K562 (cell line): ENCODE measurements at regions not wholly inside any gene's neighbourhood (a gene's known extent, or its start where the extent isn't known, plus 50 kb on each side); places are given as distances from the start of the nearest gene placed in this dataset.

ENCODE experiments used
- CHD7 ChIP-seq: fragments of 200-600 bp; sonication (generic); IDR thresholded peaks from one replicate; pipeline ENCODE4 v1.6.1; 2012; ENCODE audit warnings: mild to moderate bottlenecking, low read depth, low read length, inconsistent platforms
- EGR1 ChIP-seq: fragments of 450-650 bp; conservative IDR thresholded peaks from 2 replicates; pipeline ENCODE4 v1.6.1; 2017; ENCODE audit warnings: mild to moderate bottlenecking
- HNRNPL ChIP-seq: fragments of 200-400 bp; formaldehyde crosslinking; IDR thresholded peaks from 2 replicates; pipeline ENCODE4 v1.6.1; 2017; ENCODE audit warnings: low read depth, mild to moderate bottlenecking, low read length
- YY1 ChIP-seq, 3 experiments: IDR thresholded peaks; 2 replicates each; pipeline ENCODE4 v1.6.1; 2011; ENCODE audit warnings: low read length in 2 of 3, mild to moderate bottlenecking in 2 of 3, moderate library complexity in 2 of 3, borderline replicate concordance in 1 of 3, control low read depth in 1 of 3, low read depth in 1 of 3; ENCODE audit not compliant: insufficient read depth in 3 of 3, insufficient replicate concordance in 2 of 3, control insufficient read depth in 1 of 3, insufficient read length in 1 of 3; ENCODE audit errors: extremely low read depth in 1 of 3
- ZBTB17 ChIP-seq: fragments of 450-650 bp; formaldehyde crosslinking; IDR thresholded peaks from 2 replicates; pipeline ENCODE4 v1.4.0; 2020; ENCODE audit warnings: mild to moderate bottlenecking
- TF ChIP-seq, protein P1 (sequence below): conservative IDR thresholded peaks from 2 replicates; pipeline ENCODE4 v1.6.1; 2011; ENCODE audit warnings: low read depth, mild to moderate bottlenecking, low read length; ENCODE audit not compliant: control insufficient read depth
- TF ChIP-seq, protein P2 (sequence below), 2 experiments: fragments of 450-650 bp in 1 of 2; sonication (generic) in 1 of 2; formaldehyde crosslinking in 1 of 2; IDR thresholded peaks; 2 replicates each; pipeline versions ENCODE4 v1.7.1 to v1.9.0; 2016 to 2022; ENCODE audit warnings: inconsistent platforms in 1 of 2, mild to moderate bottlenecking in 1 of 2, missing genetic modification reagents in 1 of 2

GRCh38 chr12:90393089-90393488, 561.9 kb downstream of the CCER1 start:
- TF ChIP-seq HNRNPL (no peak), ZBTB17 (no peak), YY1 (IDR thresholded peaks at IDR 0.05; ENCODE audit: borderline replicate concordance in 1 of 3, control insufficient read depth in 1 of 3, extremely low read depth in 1 of 3, insufficient read depth in 3 of 3, insufficient read length in 1 of 3, insufficient replicate concordance in 2 of 3, low read depth in 1 of 3, low read length in 2 of 3) (no peak), EGR1 (no peak), CHD7 (no peak)
- TF ChIP-seq, protein P1, sequence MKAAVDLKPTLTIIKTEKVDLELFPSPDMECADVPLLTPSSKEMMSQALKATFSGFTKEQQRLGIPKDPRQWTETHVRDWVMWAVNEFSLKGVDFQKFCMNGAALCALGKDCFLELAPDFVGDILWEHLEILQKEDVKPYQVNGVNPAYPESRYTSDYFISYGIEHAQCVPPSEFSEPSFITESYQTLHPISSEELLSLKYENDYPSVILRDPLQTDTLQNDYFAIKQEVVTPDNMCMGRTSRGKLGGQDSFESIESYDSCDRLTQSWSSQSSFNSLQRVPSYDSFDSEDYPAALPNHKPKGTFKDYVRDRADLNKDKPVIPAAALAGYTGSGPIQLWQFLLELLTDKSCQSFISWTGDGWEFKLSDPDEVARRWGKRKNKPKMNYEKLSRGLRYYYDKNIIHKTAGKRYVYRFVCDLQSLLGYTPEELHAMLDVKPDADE = no peak
- TF ChIP-seq, protein P2, sequence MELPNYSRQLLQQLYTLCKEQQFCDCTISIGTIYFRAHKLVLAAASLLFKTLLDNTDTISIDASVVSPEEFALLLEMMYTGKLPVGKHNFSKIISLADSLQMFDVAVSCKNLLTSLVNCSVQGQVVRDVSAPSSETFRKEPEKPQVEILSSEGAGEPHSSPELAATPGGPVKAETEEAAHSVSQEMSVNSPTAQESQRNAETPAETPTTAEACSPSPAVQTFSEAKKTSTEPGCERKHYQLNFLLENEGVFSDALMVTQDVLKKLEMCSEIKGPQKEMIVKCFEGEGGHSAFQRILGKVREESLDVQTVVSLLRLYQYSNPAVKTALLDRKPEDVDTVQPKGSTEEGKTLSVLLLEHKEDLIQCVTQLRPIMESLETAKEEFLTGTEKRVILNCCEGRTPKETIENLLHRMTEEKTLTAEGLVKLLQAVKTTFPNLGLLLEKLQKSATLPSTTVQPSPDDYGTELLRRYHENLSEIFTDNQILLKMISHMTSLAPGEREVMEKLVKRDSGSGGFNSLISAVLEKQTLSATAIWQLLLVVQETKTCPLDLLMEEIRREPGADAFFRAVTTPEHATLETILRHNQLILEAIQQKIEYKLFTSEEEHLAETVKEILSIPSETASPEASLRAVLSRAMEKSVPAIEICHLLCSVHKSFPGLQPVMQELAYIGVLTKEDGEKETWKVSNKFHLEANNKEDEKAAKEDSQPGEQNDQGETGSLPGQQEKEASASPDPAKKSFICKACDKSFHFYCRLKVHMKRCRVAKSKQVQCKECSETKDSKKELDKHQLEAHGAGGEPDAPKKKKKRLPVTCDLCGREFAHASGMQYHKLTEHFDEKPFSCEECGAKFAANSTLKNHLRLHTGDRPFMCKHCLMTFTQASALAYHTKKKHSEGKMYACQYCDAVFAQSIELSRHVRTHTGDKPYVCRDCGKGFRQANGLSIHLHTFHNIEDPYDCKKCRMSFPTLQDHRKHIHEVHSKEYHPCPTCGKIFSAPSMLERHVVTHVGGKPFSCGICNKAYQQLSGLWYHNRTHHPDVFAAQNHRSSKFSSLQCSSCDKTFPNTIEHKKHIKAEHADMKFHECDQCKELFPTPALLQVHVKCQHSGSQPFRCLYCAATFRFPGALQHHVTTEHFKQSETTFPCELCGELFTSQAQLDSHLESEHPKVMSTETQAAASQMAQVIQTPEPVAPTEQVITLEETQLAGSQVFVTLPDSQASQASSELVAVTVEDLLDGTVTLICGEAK (IDR thresholded peaks at IDR 0.05) = no peak
- TF ChIP-seq, protein P2 (CRISPR knock-in tag; IDR thresholded peaks at IDR 0.05) = no peak
